ENCODE measurements at regions not wholly inside any gene's neighbourhood (a gene's known extent, or its start where the extent isn't known, plus 50 kb on each side); places are given as distances from the start of the nearest gene placed in this dataset.
"Not testable (repeated sequence)": the region's sequence is repeated elsewhere in the genome, so short reads cannot be mapped to it uniquely, and the experiment has no call there.

DNA sequence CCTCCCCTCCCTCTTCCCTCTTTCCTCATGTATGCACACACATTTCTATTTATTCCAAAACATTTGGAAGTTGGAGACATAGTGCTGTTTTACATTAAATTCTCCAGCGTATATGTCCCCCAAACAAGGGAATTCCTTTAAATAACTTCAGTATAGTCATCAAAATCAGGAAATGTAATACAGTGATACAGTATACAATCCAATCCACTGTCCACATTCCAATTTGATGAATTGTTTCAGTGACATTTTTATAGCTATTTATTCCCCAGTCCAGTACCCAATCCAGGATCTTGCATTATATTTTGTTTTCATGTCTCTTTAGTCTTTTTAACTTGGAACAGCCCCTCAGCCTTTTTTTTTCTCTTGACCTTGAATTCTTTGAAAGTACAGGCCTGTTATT, 233.0 kb downstream of the DKK2 start:
- no peak overlapping the region for H3K4me3 ChIP-seq (ENCODE audit: low read depth, low read length)
- H3K36me3 ChIP-seq (ENCODE audit: insufficient read depth), result no peaks in the 10 kb centered on the region
- H3K4me1 ChIP-seq (ENCODE audit: insufficient read depth), result no peaks in the 10 kb centered on the region
- 51% methylated on average over 1 of the region's 1 CpG for WGBS
- no peak overlapping the region for H3K27ac ChIP-seq (ENCODE audit: low read depth)
- DNase-seq (ENCODE audit: extremely low spot score), result no peak

DNA sequence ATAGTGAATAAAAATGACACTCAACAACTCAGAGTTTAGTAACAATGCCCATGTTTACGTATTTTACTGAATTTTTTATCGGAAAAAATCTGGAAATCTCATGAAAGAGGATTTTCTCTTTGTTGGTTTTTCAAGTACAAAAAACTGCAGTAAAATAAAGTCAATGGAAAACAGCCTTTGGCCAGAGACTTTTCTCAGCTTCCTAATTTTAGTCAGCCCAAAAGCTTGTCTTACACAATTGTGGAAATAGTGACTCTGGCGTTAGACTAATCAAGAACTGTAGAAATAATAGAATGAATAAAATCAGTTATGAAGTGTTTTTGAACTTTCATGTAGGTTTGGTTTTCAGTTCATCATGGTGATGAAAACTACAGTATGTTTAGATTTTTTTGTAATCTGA, 234.7 kb downstream of the DKK2 start:
- no peak for DNase-seq (ENCODE audit: extremely low spot score)
- WGBS, result 83% methylated on average over 3 of the region's 3 CpGs
- Histone ChIP-seq H3K27ac (ENCODE audit: low read depth) (no peak overlapping the region), H3K36me3 (ENCODE audit: insufficient read depth) (no peaks in the 10 kb centered on the region), H3K4me3 (ENCODE audit: low read depth, low read length) (no peak overlapping the region), H3K4me1 (ENCODE audit: insufficient read depth) (no peaks in the 10 kb centered on the region)

DNA sequence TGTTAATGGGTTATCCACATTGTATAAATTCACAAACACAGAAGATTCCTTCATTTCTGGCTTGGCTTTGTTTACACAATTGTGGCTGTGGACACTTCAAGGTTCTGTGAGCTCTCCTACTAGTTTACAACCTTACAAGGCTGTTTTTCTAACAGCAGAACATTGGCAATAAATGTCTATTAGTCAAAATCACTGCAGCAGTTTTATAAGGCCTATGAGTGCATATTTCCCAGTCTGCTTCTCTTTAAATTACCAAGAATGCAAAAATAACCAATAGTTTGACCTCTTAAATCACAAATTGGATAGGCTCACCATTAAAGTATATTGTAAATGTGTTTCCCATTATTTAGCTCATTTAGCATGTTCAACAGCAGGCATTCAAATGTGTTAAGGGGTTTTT, 239.2 kb downstream of the DKK2 start:
- Histone ChIP-seq H3K4me3 (ENCODE audit: low read depth, low read length) (no peak overlapping the region), H3K27ac (ENCODE audit: low read depth) (no peak overlapping the region), H3K4me1 (ENCODE audit: insufficient read depth) (no peaks in the 10 kb centered on the region), H3K36me3 (ENCODE audit: insufficient read depth) (no peaks in the 10 kb centered on the region)
- no peak for DNase-seq (ENCODE audit: extremely low spot score)

DNA sequence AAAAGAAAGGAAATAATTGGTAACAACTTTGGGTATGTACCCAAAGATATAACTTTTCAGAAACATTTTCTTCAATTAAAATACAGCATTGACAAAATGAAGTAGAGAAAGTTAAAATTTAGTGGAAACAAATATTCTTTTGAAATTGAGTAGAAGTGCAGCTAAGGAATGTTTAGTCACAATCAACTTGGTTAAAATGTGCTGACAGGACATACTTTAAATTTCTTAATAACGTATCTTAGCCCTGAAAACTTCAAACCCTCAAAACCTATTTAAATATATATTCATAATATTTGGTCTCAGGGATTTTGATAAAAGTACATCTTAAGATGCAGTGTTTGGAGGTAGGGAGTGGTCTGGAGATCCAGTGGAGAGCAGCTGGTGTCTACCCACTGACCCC, 240.8 kb downstream of the DKK2 start:
- H3K4me1 ChIP-seq (ENCODE audit: insufficient read depth), result no peaks in the 10 kb centered on the region
- DNase-seq (ENCODE audit: extremely low spot score), result no peak
- no peaks in the 10 kb centered on the region for H3K36me3 ChIP-seq (ENCODE audit: insufficient read depth)
- no peak overlapping the region for H3K27ac ChIP-seq (ENCODE audit: low read depth)
- 55% methylated on average over 1 of the region's 1 CpG for WGBS
- H3K4me3 ChIP-seq (ENCODE audit: low read depth, low read length), result no peak overlapping the region

DNA sequence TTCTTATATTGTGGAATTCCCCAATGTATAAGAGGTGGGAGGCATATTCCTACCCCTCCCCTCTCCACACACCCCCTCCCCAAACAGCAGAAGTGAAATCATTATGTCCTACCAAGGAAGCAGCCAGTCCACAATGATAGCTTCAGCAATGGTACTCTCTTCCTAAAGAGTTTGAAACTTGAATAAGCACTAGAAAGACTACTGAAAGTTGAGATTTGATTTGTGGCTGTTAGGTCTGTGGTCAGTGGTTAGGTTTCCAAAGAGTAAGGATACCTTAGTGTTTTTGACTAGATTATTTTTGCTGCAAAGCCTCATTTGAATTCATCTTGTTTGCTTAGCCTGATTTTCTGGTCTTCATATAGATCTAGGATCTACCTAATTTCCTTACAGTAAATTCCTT, 242.2 kb downstream of the DKK2 start:
- Histone ChIP-seq H3K27ac (ENCODE audit: low read depth) (no peak overlapping the region), H3K36me3 (ENCODE audit: insufficient read depth) (no peaks in the 10 kb centered on the region), H3K4me1 (ENCODE audit: insufficient read depth) (no peaks in the 10 kb centered on the region), H3K4me3 (ENCODE audit: low read depth, low read length) (no peak overlapping the region)
- no peak for DNase-seq (ENCODE audit: extremely low spot score)

DNA sequence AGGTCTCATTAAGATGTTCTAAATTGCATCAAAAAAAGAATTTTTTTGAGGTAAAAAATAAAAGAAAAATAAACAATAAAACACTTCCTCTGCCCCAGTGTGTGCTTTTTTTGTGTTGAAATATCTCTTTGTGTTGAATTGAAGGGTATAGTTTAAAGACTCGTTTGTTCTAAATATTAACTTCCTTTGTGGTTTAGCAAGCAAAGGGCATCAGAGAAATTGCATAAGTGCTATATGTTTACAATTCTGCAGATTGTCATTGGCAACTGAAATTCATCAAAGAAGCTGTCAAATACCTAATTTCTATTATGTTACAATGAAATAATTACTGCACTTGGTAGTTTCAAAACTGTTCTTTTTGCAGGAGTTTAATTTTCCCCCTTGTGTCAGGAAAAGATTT, 260.5 kb downstream of the DKK2 start:
- no peak overlapping the region for H3K27ac ChIP-seq (ENCODE audit: low read depth)
- 44% methylated on average over 1 of the region's 1 CpG for WGBS
- H3K4me3 ChIP-seq (ENCODE audit: low read depth, low read length), result no peak overlapping the region
- no peaks in the 10 kb centered on the region for H3K4me1 ChIP-seq (ENCODE audit: insufficient read depth)
- no peak for DNase-seq (ENCODE audit: extremely low spot score)
- H3K36me3 ChIP-seq (ENCODE audit: insufficient read depth), result no peaks in the 10 kb centered on the region

DNA sequence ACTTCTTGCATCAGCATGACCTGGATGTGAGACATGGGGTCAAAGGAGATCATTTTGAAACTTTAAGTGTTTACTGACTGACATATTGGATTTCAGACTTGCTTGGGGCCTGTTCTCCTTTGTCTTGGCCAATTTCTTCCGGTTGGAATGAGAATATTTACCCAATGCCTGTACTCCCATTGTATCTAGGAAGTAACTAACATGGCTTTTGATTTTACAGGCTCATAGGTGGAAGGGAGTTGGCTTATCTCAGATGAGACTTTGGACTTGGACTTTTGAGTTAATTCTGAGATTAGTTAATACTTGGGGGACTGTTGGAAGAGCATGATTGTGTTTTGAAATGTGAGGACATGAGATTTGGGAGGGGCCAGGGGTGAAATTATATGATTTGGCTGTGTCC, 262.1 kb downstream of the DKK2 start:
- not testable (repeated sequence) for H3K27ac ChIP-seq (ENCODE audit: low read depth); H3K36me3 ChIP-seq (ENCODE audit: insufficient read depth); H3K4me1 ChIP-seq (ENCODE audit: insufficient read depth); H3K4me3 ChIP-seq (ENCODE audit: low read depth, low read length); DNase-seq (ENCODE audit: extremely low spot score)
- 91% methylated on average over 1 of the region's 1 CpG for WGBS

DNA sequence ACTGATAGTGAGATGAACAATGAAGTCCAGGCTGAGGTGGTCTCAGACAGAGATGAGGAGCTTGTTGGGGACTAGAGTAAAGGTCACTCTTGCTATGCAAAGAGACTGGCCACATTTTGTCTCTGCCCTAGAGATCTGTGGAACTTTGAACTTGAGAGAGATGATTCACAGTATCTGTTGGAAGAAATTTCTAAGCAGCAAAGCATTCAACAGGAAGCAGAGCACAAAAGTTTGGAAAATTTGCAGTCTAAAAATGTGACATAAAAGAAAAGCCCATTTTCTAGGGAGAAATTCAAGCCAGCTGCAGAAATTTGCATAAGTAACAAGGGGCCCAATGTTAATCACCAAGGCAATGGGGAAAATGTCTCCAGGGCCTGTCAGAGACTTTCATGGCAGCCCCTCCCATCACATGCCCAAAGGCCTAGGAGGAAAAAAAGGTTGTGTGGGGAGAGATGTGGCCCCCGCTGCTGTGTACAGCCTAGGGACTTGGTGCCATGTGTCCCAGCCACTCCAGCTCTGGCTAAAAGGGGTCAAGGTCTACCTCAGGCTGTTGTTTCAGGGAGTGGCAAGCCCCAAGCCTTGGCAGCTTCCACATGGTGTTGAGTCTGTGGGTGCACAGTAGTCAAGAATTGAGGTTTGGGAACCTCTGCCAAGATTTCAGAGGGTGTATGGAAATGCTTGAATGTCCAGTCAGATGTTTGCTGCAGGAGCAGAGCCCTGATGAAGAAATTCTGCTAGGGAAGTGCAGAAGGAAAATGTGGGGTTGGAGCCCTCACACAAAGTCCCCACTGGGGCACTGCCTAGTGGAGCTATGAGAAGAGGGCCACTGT, 262.8 kb downstream of the DKK2 start:
- H3K27ac ChIP-seq (ENCODE audit: low read depth), result no peak overlapping the region
- no peak overlapping the region for H3K4me3 ChIP-seq (ENCODE audit: low read depth, low read length)
- 91% methylated on average over 1 of the region's 1 CpG for WGBS
- peaks cover 1% of the 10 kb centered on the region for H3K36me3 ChIP-seq (ENCODE audit: insufficient read depth)
- H3K4me1 ChIP-seq (ENCODE audit: insufficient read depth), result no peaks in the 10 kb centered on the region
- DNase-seq (ENCODE audit: extremely low spot score), result no peak

DNA sequence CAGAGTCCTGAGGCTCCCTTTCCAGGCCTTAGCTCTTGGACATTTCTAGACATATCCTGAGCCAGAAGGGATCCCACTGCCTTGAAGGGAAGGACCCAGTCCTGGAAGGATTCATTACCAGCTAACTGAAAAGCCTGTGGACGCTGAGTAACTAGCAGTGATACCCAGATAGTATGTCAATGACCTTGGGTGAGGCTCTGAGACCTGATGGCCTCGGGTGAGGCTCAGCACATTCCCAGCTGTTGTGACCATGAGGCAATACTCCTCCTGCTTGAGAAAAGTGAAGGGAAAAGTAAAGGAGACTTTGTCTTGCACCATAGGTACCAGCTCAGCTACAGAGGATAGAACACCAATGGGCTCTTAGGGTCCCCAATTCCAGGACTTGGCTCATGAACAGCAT, 268.1 kb downstream of the DKK2 start:
- Histone ChIP-seq H3K36me3 (ENCODE audit: insufficient read depth) (peaks cover 1% of the 10 kb centered on the region), H3K4me1 (ENCODE audit: insufficient read depth) (no peaks in the 10 kb centered on the region), H3K4me3 (ENCODE audit: low read depth, low read length) (no peak overlapping the region), H3K27ac (ENCODE audit: low read depth) (no peak overlapping the region)
- WGBS, result 83% methylated on average over 2 of the region's 2 CpGs
- DNase-seq (ENCODE audit: extremely low spot score), result no peak

DNA sequence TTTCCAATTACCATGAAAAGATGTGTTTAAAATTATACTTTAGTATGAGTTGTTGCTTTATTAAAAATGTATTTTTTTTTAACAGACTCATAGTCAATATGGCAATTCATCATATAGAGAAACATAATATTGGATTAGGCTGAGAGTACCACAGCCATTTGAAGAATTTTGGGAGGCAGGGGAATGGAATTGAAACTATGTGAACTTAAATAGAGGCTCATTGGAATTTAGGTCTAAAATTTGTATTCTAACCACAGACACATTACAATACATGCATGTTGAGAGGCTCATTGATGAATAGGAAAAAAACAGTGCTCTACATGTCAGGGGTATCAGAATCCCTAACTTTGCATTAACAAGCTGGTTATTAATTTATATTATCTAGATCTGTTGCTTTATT, 269.6 kb downstream of the DKK2 start:
- no peak for DNase-seq (ENCODE audit: extremely low spot score)
- Histone ChIP-seq H3K4me3 (ENCODE audit: low read depth, low read length) (no peak overlapping the region), H3K27ac (ENCODE audit: low read depth) (no peak overlapping the region), H3K36me3 (ENCODE audit: insufficient read depth) (peaks cover 1% of the 10 kb centered on the region), H3K4me1 (ENCODE audit: insufficient read depth) (no peaks in the 10 kb centered on the region)

DNA sequence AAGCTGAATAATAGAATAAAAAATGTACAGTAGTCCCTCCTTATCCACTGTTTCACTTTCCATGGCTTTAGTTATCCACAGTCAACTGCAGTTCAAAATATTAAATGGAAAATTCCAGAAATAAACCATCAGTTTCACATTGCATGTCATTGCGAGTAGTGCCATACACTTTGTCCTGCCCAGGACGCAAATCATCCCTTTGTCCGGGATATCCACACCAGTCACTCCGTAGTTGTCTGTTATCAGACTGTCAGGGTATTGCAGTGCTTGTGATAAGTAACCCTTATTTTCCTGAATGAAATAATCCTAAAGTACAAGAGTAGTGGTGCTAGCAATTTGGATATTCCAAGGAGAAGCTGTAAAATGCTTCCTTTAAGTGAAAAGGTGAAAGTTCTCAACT, 271.3 kb downstream of the DKK2 start:
- WGBS, result 61% methylated on average over 4 of the region's 4 CpGs
- Histone ChIP-seq H3K27ac (ENCODE audit: low read depth) (no peak overlapping the region), H3K4me1 (ENCODE audit: insufficient read depth) (no peaks in the 10 kb centered on the region), H3K36me3 (ENCODE audit: insufficient read depth) (peaks cover under 1% of the 10 kb centered on the region), H3K4me3 (ENCODE audit: low read depth, low read length) (no peak overlapping the region)
- DNase-seq (ENCODE audit: extremely low spot score), result no peak

DNA sequence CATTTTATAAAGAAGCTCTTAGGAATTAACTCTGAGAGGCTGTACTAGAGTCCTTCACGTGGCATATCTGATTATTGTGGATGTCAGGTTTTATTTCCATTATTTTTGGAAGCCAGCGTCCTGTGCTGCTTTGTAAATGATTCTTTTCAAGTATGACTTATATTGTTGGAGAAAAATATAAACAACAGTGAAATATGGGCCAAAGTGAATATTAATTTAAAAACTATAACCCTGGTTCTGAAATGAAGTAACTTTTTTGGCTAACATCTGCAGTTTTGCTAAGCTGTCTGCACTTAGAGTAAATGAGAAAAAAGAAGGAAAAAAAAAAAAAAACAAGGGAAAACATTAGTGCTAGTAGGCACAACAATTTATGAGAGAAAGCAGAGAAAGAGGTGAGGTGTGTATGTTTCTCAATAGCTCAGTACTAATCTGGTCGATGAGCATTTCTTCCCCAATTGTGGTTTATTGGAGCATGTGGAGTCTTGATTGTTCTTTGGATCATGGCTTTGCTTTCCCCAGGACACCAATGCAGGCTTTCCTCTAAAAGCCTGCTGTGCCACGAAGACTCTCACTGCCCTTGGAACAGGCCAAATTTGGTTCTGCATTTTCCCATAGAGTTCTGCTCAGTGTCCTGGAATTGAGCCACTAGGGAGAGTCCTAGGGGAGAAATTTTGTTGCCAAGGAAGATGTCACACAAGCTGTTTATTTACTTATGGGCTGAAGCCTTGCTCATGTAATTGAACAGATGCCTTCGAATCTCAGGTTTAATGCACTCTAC, 273.3 kb downstream of the DKK2 start:
- no peaks in the 10 kb centered on the region for H3K36me3 ChIP-seq (ENCODE audit: insufficient read depth)
- 32% methylated on average over 5 of the region's 5 CpGs for WGBS
- DNase-seq (ENCODE audit: extremely low spot score), result no peak
- no peaks in the 10 kb centered on the region for H3K4me1 ChIP-seq (ENCODE audit: insufficient read depth)
- H3K27ac ChIP-seq (ENCODE audit: low read depth), result no peak overlapping the region
- H3K4me3 ChIP-seq (ENCODE audit: low read depth, low read length), result no peak overlapping the region

DNA sequence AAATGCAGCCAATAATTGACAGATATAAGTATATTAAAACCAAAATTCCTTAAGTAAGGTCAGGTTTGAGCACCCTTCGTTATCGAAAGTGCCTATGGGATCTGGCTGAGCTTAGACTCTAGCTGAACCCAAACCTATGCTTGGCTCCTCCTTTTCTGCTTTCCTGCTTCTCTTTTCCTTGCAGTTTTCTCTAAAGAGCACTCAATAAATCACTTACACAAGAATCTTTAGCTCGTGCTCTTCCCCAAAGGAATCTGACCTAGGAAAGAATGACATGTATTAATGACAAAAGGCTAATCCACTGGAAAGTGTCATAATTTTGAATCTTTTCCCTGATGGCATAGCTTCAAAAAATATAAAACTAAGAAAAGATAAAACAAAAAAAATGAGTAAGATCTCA, 282.7 kb downstream of the DKK2 start:
- Histone ChIP-seq H3K27ac (ENCODE audit: low read depth) (no peak overlapping the region), H3K36me3 (ENCODE audit: insufficient read depth) (no peaks in the 10 kb centered on the region), H3K4me1 (ENCODE audit: insufficient read depth) (no peaks in the 10 kb centered on the region), H3K4me3 (ENCODE audit: low read depth, low read length) (no peak overlapping the region)
- 43% methylated on average over 3 of the region's 3 CpGs for WGBS
- DNase-seq (ENCODE audit: extremely low spot score), result no peak

DNA sequence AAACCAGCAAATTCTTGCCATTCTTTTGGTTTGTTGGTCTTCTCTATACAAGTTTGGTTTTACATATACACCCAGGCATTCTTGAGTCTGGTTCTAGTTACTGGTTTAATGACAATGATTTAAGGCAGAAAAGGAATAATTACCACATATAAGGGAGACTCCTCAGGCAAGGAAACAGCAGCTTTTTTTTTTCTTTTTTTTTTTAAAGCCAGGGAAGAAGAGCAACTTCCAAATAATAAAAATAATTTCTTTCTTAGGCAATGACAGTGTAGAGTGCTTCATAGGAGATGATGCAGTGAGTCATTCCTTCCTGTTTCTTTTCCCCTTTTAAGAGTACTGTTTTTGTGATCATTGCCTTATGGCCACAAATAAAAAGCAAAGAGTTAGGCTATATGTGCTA, 289.7 kb downstream of the DKK2 start:
- Histone ChIP-seq H3K4me1 (ENCODE audit: insufficient read depth) (no peaks in the 10 kb centered on the region), H3K36me3 (ENCODE audit: insufficient read depth) (no peaks in the 10 kb centered on the region), H3K4me3 (ENCODE audit: low read depth, low read length) (no peak overlapping the region), H3K27ac (ENCODE audit: low read depth) (no peak overlapping the region)
- no peak for DNase-seq (ENCODE audit: extremely low spot score)

All from urinary bladder (tissue), 3 donors.